HG02623 (cell line): ENCODE measurements at regions not wholly inside any gene's neighbourhood (a gene's known extent, or its start where the extent isn't known, plus 50 kb on each side); places are given as distances from the start of the nearest gene placed in this dataset.

Source experiments
- ATAC-seq: cut with Tn5 transposase; IDR thresholded peaks from one replicate; pipeline ENCODE4 v1.9.1; 2021; ENCODE audit warnings: moderate library complexity; ENCODE audit not compliant: unreplicated experiment

DNA sequence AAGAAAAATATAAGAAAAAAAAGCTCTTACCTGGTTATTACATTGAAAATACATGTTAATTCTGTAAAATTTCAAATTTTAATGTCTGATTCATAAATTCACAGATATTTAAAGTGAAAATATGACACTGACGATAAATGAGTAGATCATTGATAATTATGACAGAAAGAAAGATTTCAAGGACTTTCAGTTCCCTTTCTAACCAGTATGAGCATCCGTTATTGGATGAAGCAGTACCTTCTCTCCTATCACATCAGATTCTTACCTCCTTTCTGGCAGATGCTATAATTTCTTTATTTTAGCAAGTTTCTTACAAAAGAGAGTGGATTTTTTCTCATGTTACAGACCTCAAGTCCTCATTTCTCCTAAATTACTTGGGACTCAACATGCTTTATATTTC lies 847.3 kb downstream of the JRKL start:
- no peak for ATAC-seq

DNA sequence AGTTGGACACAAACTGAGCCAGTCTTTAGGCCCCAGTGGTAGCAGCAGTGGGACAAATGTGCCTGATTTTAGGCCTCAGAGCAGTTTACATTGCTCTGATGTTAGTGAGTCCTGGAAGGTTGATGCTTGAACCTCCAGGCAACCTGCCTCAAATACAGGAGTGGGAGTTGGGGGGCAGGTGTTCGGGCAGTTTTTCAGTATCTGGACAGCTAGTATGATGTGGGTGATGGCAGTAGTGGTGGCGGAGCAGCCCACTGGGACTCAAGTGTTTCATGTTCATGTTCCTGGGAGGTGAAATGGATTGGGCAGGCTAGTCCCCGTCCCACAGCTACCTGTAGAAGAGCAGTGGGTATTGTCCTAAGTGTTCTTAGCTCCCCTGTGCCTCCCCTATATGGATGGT lies 857.8 kb downstream of the JRKL start:
- no peak for ATAC-seq

DNA sequence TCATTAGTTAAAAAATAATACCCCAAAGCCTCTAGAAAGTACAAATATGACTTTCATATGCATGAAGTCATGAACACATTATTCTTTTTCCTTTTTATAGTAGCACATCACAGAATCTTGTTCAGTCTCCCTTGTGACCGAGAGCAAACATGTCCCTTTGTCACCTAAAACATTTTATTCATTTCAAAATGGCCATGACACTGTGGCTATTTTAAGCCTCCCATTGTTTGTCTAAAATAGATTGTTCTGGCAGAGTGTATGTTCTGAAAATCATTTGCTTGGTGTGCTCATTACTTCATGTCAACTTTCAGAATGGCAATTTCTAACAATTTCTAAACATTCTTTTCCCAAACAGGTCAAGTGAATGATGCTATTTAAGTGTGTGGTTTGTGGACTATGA lies 865.0 kb downstream of the JRKL start:
- no peak for ATAC-seq

DNA sequence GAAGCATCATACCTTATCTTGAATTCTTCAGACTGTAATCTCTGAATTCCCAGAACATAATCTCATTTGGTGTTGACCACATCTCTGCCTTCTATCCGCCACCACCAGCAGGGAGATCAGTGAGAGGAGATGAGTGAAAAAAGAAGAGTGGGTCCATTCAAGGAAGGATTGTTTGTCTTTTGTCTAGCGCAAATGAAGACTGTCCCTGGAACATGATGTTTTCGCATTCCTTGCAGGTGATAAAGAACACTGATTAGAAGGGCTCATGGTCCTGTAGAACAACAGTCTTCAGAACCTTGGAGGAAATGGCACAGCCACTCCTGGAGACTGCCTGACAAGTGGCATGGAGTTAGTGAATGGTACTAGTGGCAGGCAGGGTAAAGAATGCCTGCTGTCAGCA lies 869.6 kb downstream of the JRKL start:
- ATAC-seq: no peak

DNA sequence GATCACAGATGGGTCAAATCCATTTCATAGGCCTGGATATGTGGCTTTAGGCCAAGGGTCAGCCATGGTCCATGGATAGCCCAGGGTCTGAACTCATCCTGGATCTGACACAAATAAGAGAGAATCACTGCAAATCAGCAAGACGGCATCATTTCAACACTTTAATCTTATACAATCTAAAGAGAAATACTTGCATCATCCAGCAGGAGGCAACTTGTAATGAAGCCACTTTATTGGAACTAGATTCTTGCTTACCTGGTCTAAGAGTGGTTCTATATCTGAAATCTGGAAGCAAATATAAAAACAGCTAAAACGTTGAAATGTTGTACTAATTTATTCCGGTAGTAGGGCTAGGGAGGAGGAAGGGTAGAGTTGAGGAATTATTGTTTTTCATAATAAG lies 870.1 kb downstream of the JRKL start:
- ATAC-seq: no peak

DNA sequence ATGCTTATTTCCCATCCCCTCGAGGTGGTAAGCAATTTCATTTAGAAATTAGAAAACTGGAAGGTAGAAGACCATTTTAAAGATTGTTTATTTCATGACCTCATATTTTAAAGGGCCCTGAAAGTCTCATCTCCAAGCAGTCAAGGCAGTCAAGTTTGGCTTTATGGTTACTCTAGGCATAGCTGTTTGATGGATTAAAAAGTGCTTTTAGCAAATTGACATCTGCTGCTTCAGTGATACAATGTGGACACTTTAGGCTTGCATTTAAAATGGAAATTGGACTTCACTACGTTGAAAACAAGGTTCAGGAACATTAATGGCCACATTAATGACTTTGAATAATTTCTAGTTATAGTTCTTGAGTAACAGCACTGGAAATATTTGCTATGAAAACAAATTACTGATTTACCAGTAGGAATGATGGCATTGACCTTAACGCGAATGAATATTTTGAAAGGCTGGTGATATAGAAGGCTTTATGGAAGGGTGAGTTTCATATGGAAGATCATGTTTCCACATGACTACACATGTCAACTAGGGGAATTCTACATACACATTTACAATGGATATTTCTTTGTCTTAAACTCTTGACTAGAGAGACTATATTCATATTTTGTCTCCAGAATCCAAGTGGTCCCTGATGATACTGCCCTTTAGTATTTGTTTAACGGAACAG lies 873.5 kb downstream of the JRKL start:
- ATAC-seq: no peak

DNA sequence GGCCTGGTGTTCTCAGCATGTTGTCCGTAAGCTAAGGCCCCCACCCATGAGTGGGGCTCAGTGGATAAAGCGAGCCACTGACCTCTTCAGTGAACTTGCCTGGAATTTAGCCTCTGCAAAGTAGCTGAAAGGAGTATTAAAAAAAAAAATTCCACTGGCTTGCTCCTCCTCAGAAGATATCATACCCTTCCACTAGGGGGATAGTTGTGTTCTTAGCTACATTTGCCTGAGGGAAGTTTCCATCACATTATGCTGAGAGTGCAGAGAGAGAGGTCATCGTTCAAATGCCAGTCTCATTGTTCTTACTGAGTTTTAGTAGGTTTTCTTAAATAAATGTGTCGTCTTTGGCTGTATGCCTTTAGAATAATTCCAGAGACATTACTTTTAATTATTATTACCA lies 879.7 kb downstream of the JRKL start:
- ATAC-seq: no peak

DNA sequence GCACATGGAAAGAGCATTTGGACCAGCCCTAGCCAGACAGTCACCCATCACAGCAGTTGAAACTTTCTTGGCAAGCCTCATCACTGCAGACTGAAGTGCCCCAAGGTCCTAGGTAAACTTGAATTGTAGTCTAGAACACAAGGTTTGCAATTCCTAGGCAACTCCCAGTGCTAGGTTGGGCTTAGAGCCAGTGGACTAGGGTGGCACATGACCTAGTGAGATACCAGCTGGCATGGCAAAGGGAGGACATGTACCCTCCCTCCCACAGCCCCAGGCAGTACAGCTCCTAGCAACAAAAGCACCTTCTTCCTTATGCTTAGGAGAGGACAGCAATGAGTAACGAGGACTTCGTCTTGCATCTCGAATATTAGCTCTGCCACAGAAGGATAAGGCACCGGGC lies 889.5 kb downstream of the JRKL start:
- ATAC-seq: no peak

DNA sequence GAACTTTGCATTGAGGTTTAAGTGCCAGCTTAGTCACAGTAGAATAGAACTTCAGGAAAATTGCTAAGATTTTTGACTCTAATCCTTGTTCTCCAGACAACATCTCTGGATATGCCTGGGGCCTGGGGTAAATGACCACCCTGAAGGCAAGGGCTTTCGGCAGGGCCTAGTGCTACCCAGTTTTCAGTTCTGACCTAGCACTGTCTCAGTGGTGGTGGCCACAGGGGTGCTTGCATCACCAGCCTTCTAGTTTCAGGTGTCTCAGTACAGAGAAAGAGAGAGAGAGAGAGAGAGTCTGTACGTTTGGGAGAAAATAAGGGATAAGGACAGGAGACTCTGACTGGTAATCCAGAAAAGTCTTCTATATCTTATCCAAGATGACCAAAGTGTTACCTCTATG lies 890.5 kb downstream of the JRKL start:
- ATAC-seq: no peak

DNA sequence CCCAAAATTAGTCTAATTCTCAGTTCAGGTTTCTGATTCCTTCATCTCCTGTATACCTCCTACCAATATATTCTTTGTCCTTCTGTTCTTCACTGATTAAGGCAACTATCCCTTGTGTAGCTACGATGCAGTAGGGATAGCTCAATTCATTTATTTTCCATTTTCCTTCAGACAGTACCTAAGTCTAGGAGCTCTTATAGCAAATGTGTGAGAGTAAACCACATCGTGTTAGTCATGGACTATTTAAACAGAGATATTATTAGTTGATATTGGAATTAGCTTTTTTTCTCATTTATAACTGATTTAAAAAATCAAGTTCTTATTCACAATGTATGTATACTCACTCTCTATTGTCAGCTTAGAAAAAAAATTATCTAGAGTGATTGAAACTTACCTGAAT lies 900.0 kb downstream of the JRKL start:
- no peak for ATAC-seq

DNA sequence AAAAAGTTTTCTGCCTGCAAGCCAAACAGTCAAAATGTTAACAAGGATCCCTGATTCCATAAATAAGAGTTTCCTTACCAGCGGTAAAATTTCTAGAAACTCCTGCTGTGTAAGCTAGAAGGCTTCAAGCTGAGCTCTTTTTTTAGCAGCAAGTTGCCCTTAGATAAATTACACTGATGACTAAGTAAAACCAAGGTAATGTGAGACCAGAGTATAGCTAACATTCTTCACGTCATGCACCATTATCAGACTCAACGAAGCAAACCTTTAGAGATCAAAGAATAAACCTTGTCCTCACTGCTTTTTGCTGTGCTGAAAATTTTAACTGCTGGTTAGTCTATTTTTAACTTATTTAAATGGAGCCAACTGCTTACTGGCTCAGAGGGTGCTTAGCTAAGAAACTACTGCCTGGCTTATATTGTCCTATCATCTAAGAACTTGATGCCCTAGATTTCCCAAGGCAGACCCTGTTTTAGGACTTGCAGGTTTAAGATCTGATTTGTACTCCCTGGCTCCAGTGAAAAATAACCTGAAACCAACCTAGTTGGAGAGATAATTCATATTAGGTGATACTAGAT lies 900.7 kb downstream of the JRKL start:
- ATAC-seq: no peak

DNA sequence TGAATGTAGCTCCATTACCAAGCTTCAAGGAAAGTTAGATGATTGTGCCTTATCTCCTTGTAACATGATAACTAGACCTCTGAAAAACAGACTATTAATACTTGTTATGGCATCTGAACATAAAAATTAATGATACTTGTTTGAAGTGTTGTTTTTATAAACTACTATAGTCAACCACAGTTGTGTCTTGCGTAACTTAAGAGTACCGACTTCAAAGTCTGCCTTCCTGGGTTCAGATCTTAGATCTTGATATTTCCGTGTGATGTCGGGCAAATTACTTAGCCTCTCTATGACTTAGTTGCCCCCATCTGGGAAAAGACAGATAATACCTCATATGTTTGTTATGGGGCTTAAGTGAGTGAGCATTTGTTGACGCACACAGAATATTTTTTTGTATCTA lies 906.5 kb downstream of the JRKL start:
- no peak for ATAC-seq

DNA sequence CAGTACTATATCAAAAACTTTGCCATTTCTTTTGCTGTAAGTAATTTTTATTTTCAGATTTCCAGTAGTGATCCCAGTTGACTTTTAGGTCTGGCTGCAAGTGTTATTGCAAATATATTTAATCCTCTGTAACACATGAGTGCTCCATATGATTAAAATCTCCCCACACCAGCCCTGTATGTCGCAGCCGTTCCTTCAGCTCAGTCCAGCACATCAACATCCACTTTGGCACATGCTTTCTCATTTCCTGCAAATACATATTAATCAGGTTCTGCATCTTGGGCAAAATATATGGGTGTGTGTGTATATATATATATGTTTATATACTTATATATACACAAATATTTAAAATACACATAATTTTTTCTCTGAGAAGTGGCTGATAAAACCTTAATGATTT lies 919.5 kb downstream of the JRKL start:
- ATAC-seq: no peak

DNA sequence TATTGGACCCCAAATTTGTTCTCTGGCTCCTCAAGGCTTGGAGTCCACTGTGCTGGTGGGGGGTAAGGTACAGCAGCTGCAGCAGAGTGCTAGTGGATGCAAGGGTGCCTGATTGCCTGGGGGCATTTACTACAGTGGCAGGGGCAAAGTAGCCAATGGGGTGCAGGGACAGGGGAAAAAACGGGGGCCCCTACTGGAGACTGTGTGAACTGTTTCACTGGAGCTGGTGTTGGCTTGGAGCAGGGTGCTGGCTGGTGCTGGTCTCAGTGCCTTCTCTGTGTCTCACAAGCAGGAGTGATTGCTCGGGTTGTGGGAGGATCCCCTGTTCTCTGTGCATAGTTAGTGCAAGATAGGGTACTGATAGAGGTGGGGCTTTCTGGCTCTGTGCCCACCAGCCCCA lies 935.9 kb downstream of the JRKL start:
- no peak for ATAC-seq

DNA sequence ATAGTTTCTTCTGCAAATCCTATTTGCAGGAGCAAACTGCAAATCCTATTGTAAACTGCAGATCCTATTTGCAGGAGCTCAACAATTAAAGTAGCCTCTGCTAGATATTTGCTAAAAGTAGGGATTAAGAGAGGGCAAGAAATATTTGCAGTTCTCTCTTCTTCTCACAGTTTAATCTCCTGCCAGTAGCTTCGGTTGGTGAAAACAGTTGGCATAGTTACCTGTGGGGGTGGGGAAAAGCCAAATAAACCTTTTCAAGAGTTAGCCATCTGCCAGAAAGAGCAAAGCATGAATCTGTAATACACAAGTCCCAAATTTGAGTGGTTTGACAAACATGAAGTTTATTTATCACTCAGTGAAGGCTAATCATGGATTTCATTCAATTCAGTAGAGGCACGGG lies 942.5 kb downstream of the JRKL start:
- no peak for ATAC-seq

DNA sequence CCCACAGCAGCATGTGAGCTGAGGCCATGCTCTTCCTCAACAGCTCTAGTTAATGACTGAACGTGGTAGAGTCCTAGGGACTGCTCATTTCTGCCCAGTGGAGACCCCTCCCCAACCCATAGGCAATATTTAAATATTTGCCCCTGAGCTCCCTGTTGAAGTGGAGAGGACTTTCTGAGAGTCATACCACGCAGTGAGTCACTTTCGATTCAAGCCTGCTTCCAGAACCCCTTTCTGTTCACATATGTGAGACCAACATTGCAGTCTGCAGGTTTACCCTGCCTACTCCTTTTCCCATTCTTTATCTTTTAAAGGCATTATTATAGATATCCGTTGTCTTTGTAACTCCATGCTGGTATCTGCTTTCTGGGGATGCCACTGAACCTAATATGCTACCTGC lies 946.3 kb downstream of the JRKL start:
- no peak for ATAC-seq

DNA sequence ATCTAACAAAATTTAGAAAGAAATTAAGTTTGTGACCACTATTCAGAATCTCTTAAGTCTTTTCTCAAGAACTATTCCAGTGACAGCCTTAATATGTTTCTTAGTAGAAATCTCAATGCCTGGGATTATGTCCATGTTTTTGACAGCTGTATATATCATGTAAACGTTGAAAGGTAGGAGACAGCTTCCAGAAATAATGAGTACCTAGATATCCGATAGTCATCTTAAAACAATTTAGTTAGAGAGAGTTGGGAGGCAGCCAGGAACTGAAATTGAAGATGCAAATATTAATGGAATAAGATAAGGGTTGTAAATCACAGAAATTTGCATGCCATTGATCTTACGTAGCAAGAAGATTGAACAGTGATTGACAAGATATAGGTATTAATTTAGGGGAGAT lies 955.2 kb downstream of the JRKL start:
- ATAC-seq: no peak

DNA sequence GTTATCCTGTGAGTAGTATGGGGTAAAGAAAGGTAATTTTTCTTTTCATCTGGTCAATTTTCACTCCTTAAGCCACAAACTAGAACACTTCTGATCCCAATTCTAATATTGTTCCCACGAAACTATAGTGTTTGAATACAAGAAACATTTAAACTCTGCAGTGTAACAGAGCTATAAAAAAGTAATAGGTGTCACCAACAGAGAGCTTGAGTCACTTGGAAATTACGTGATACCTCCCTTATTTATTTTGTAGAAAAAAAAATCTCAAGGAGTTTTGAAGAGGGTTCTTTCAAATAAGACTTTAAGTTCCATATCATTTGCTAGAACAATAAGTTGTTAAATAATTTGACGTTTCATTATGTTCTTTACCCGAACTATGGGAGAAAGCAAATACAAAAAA lies 959.4 kb downstream of the JRKL start:
- no peak for ATAC-seq

DNA sequence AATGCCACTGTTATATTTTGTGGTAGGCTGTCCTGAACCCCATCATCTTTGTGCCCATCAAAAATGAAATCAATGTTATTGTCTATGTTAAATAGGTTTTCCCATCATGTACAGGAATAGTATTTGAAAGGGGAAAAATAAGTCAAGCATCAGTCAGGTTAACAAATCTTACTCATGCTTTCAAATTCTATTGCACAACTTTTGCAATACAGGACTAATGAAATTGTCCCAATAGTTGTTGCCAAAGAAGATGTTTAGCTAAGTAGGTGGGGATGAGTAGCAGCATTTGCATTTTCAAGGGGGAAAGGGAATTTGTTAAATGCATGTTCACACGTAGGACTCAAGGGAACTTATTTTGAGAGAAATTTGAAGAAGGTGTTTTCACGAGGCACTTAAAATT lies 962.1 kb downstream of the JRKL start:
- ATAC-seq: no peak

DNA sequence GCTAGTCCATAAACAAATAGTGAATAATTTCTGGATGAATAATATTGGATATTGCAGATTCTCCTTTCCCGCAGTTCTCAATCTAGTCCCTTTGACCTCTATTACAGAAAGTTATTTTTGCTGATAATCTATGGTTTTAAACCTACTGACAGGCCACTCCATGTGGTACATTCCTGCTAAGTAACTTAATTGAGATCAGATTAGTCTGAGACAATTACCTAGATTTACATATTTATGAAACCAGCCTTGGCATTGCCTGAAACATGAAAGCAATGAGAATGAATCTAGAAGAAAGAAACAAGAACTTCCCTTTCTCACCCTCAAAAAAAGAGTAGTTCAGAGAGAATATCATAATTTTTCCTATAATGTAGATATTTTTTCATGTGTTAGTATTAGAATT lies 964.2 kb downstream of the JRKL start:
- no peak for ATAC-seq

DNA sequence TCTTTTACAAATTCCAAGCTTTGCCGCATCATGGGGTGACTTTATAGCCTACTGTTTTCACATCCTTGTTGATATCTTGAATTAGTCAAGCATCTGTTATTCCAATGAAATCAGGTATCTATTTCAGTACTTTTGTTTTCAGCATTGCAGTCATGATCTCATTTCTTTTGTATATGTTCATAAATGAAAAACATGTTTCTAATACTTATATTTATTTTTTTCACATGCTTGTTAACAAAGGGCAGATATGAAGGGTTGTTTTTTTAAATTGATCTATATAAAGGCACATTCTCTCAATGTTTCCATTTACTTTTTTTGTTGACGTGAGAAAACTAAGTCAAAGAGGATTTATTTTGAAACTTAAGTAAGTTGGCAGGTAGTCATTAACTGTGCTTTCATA lies 964.8 kb downstream of the JRKL start:
- ATAC-seq: no peak

DNA sequence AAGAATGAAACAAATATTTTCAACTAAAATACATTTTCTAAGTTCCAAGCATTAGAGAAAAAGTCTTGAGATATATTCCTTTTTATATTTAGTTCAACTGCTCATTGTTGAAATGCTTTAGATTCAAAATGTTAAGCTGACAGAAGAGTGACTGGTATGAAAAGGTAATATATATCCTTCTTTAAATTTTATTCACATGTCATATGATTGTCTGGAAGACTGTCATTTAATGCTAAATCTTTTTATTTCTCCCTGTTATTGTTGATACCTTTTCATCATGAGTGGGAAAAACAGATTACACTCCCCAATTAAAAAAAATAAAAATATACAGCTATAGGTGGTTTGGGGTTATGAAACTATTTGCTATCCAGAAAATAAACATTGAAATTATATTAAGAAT lies 965.4 kb downstream of the JRKL start:
- no peak for ATAC-seq

DNA sequence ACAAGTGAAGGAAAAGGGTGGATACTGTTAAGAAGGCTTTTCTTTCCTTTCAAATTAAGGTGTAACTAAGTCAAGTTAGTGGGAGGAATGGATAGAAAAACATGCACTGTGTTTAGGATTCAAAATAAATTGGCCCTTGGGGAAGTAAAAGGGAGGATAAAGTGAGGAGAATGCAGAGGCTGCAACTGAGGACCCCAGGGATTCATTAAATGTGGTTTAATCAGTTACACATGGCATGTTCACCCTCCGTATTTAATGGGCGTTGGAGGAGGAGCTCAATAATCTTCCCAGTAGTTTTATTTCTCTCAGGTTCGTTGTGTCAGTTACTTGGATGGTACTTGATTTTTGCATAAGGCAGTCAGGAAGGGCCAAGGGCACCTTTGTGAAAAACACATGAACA lies 966.3 kb downstream of the JRKL start:
- no peak for ATAC-seq
